Activated naive CD4-positive, alpha-beta T cell treated with anti-CD3 and anti-CD28 coated beads, Interleukin-2, amount 50 U/mL, for 72 hours (primary cell): ENCODE measurements at regions not wholly inside any gene's neighbourhood (a gene's known extent, or its start where the extent isn't known, plus 50 kb on each side); places are given as distances from the start of the nearest gene placed in this dataset.

ENCODE experiments used
- ATAC-seq, 2 donors: fragments of 150-1000 bp; cut with Tn5 transposase; 2 replicates each; pipeline ENCODE4 v1.10.0; 2021; ENCODE audit warnings: mild to moderate bottlenecking in 2 of 2, moderate library complexity in 2 of 2
- DNase-seq, 2 donors: peaks; one replicate each; pipeline ENCODE4 v3.0.0; 2021 to 2022; ENCODE audit warnings: low spot score in 2 of 2
- H3K27ac Mint-ChIP-seq, 2 donors: one replicate each; pipeline ENCODE4 v1.8.0; 2022; ENCODE audit warnings: mild to moderate bottlenecking in 2 of 2, mixed read lengths in 2 of 2
- H3K36me3 Mint-ChIP-seq, 2 donors: one replicate each; pipeline ENCODE4 v1.8.0; 2022; ENCODE audit warnings: mixed read lengths in 2 of 2
- H3K9me3 Mint-ChIP-seq, 2 donors: one replicate each; pipeline ENCODE4 v1.8.0; 2022; ENCODE audit warnings: mixed read lengths in 2 of 2

DNA sequence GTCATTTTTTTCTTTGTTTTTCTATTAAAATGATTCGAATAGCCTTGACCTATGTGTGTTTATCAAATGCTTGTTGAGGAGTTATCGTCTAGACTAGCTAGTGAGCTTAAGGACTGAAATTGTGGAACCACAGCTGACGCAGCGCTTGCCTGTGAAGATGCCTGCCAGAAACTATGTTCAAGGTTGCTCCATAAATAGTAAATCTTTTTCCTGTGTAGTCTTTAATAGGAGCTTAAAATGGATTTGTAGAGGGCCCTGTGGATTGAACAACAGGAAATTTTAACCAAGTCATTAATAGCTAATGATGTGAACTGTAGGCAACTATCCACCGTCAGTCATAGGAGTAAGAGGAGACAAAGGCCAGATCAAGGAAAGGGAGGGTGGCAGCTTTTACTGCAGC lies 145.1 kb downstream of the GNAI1 start:
- DNase-seq = no peak
- Mint-ChIP-seq H3K36me3 (no peaks in the 10 kb centered on the region), H3K9me3 (peaks cover 0 to 3% of the 10 kb centered on the region in 2 donors), H3K27ac (no peak overlapping the region)
- ATAC-seq = no peak

DNA sequence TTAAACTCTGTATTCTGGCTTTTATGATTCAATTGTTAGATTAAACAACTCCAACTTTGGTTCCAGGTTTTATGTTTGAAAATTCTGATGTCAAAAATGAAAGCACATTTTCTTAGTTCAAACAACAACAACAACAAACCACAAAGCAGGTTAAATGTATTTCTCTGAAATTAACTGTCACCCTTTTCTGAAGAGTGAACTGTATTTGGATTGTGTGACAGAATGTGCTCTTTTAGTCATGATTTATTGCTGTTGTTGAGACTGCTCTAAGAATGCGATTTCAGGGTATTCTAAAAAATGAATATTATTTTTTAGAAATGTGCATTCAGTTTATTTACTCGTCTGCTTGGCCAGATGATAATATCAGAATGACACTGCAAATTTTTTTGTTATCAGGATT lies 144.1 kb downstream of the GNAI1 start:
- no peaks in the 10 kb centered on the region for H3K36me3 Mint-ChIP-seq
- DNase-seq (no peak), ATAC-seq (no peak)
- H3K9me3 Mint-ChIP-seq = peaks cover 0 to 3% of the 10 kb centered on the region in 2 donors
- H3K27ac Mint-ChIP-seq = no peak overlapping the region

DNA sequence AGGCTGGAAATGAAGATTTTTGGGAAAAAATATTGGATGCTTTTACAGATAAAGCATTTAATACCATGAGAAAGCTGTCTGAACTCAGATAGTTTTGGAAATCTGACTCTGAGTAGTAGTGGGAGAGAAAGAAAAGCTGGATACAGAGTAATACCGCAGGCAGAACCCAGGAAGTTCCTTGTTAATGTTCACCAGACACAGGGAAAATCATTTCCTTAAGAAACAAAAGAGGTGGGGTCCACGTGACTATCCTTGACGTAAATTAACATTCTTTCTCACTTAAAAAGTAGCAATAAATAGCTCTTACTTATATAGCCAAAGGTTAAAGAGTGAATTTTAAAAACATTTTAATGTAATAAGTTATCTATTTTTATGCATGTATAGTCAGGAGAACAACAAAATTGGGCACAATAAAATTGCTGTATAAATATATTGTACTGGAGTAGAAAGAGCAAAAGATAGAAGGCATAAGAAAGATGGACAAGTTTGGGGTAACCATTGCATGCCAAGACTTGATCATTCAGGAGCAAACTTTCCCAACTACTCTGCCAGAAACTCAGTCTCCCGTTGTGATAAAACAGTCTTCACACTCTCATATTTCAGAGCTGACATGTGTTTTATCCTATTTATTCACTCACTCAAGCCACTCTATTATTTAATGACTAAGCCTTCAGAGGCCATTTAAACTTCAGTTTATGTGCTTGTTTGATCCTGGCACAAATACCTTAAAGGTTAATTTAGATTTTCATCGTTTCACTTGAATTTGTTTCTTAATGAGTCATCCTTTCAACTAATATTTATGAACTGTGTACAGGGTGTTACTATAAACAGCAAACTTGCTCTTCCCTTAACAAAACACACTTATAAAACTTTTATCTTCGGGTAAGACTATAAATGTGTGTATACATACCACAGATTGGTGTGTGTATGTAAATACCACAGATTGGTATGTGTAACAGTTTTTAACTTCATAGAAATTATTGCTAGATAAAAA lies 143.1 kb downstream of the GNAI1 start:
- Mint-ChIP-seq H3K27ac (no peak overlapping the region), H3K36me3 (no peaks in the 10 kb centered on the region), H3K9me3 (peaks cover 0 to 3% of the 10 kb centered on the region in 2 donors)
- DNase-seq = no peak
- no peak for ATAC-seq
